IPS-NIHi11 (cell line): ENCODE measurements at regions not wholly inside any gene's neighbourhood (a gene's known extent, or its start where the extent isn't known, plus 50 kb on each side); places are given as distances from the start of the nearest gene placed in this dataset.
"Not testable (repeated sequence)": the region's sequence is repeated elsewhere in the genome, so short reads cannot be mapped to it uniquely, and the experiment has no call there.

Source experiments
- DNase-seq: peaks from one replicate; pipeline ENCODE4 v3.0.0; 2012; ENCODE audit warnings: mixed read lengths, low spot score

DNA sequence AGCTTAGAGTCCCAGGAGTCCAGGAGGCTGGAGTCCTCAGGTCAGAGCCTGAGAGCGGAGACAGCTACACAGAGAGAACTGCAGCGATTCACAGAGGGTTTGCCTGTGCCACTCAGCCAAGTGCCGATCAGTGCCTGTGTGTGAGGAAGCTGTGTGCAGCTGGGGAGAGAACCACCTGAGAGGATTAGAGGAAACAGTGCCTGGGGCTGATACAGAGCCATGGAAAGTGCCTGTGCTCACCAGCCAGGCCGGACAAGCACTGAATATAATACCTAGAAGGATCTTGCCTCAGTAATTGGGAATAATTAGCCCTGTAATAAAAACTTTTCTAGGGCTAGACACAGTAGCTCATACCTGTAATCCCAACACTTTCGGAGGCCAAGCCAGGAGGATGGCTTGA lies 134.7 kb downstream of the ARHGAP11B start:
- not testable (repeated sequence) for DNase-seq

GRCh38 chr15:30761365-30761764 lies 135.4 kb downstream of the ARHGAP11B start:
- not testable (repeated sequence) for DNase-seq

DNA sequence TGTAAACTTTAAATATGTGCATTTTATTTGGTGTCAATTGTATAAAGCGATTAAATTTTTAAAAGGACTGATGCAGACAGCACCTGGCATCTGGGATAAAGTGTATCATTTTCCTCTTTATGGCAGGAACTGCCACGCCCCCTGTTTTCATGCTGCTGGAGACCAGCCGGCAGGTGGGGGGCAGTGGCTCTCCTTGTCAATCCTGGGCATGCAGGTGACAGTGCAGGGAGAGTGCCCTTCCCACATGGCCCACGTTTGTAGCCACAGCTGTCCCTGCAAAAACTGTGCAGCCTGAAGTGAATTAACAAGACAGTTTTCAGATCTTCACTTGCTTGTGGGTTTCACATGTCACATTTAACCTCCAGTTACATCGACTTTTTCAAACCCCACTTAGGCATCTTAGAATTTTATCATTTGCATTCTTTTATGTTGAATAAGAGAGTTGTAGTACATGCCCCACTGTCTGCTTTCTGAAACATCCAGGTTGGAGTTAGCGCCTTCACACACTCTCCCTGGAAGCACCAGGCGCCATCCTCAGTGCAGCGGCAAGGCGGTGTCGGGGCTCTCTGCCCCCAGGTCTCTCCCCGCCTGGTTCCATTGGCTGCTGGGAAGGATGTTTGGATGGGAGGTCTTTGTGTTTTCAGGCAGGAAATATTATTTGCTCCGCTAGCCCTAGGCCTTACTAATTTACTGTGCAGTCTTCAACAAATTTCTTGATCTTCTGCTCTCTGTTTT lies 134.2 kb upstream of the FAN1 start:
- not testable (repeated sequence) for DNase-seq

GRCh38 chr15:30770759-30771158 lies 133.0 kb upstream of the FAN1 start:
- DNase-seq: no peak

DNA sequence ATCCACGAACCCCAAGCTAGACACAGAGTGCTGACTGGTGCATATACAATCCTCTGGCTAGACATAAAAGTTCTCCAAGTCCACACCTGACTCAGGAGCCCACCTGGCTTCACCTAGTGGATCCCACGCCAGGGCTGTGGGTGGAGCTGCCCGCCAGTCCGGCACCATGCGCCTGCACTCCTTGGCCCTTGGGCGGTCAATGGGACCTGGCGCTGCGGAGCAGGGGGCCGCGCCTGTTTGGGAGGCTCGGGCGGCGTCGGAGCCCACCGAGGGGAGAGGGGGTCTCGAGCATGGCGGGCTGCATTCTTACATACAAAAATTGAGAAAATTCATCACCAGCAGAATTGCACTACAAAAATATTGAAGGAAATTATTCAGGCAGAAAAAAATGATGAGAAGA lies 120.7 kb upstream of the FAN1 start:
- DNase-seq: no peak

DNA sequence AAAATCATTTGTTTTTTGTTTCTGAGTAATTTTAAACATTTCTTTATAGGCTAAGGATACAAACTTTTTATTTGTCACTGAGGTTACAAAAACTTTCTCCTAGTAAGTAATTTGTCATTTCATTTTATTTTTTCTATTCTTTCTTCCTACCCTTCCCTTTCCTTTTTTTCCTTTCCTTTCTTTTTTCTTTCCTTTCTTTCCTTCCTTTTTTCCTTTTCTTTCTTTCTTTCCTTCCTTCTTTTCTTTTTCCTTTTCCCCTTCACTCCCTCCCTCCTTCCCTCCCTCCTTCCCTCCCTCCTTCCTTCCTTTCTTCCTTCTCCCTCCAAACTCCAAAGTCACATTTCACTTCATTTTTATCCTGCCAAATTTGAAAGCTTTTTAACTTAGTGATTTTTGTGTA lies 115.1 kb upstream of the FAN1 start:
- no peak for DNase-seq

GRCh38 chr15:30791239-30792175 lies 112.2 kb upstream of the FAN1 start:
- peak; percentile 52 for DNase-seq

DNA sequence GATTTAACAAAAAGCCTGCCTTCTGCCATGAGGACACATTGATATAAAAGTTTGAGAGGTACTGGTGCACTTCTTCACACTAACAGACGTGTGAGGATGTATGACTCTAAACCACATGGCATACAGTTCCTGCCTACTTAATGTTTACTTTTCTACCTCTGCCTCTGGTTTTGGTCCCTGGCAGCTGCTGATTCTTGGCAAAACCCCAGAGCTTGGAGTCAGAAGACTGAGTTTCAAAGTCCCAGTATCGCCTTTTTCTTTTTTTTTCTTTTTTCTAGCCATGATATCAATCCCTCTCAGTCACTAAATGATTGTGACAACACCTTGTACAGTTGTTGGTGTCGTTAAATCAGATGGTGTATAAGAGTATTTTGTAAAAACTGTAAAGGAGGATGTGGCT lies 110.9 kb upstream of the FAN1 start:
- not testable (repeated sequence) for DNase-seq

DNA sequence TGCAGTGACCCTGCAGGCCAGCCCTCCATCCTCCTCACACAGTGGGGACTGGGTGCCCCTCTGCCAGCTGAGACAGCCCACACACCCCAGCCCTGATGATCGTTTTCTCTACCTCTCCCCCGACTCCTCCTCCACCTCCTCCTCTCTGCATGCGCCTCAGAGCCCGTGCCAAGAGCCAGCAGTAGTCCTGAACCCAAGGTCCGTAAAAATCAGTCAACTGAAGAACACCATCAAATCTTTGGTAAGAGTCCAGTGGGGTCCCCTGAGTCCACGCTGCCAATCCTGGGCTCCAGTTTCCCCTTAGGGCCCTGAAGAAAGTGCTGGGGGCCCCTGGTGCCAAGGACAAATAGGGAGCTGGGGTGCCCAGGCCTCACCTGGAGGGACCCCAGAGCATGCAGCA lies 109.3 kb upstream of the FAN1 start:
- no peak for DNase-seq

DNA sequence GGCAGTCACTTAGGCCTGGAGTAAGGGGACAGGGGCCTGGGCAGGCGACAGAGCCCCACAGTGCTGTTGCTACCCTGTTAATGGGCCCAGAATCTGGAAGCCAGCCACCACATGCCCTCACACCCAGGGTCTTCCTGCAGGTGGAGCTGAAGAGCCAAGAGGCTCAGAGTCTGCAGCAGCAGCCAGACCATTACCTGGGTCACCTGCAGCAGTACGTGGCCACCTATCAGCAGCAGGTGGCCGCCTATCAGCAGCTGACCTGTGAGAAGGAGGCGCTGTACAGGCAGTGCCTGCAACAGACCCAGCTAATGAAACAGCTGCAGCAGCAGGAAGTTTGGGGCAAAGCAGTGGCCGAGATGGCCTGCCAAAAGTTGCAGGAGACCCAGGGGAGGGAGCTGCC lies 104.2 kb upstream of the FAN1 start:
- DNase-seq: peak; percentile 14

DNA sequence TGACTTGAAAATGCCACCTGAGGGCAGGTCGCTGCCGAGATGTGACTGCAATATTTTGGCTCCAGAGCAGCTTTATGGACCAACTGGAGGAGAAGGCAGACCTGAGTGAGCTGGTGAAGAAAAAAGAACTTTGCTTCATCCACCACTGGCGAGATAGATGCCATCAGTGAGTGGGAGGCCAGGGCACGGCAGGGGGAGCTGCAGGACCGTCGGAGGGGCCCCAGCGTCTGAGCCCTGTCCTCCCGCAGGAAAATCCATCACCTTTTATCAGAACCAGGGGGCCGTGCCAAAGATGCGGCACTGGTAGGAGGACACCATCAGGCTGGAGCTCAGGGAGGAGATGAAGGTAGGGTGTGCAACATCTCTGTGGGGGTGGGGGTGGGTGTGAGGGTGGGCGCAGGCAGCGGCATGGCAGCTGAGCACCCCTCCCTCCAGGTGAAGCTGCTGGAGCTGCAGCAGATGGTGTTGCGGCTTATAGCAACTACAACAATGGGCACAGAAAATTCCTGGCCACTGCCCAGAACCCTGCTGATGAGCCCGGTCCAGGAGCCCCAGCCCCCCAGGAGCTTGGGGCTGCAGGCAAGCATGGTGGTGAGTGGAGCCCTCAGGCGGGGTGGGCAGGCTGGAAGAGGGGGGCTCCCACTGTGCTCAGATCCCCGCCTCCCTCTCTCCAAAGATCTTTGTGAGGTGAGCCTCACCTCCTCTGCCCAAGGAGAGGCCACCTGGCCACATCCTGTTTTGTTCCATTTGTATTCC lies 102.4 kb upstream of the FAN1 start:
- DNase-seq: not testable (repeated sequence)

- not testable (repeated sequence) for DNase-seq
Observed at GRCh38 chr15:30802001-30802400, 101.7 kb upstream of the FAN1 start.

GRCh38 chr15:30803703-30804102 lies 100.0 kb upstream of the FAN1 start:
- DNase-seq: not testable (repeated sequence)

DNA sequence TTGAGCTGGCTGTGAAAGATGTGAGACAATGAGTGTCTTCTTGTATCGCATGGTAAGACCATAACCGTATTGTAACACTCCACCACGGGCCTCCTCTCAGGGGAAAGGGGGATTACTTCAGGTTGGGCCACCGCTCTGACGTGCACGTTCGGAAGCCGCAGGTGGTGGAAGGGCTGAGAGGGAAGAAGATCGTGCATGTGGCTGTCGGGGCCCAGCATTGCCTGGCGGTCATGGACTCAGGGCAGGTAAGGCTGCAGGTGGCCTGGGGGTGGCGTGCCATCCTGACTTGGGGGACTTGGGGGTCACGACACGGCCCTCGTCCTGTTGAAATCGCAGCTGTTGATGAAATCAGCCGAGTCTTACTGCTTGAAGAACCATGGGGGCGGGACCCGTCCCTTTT lies 87.3 kb upstream of the FAN1 start:
- no peak for DNase-seq

GRCh38 chr15:30823068-30823813 lies 80.5 kb upstream of the FAN1 start:
- DNase-seq: not testable (repeated sequence)

DNA sequence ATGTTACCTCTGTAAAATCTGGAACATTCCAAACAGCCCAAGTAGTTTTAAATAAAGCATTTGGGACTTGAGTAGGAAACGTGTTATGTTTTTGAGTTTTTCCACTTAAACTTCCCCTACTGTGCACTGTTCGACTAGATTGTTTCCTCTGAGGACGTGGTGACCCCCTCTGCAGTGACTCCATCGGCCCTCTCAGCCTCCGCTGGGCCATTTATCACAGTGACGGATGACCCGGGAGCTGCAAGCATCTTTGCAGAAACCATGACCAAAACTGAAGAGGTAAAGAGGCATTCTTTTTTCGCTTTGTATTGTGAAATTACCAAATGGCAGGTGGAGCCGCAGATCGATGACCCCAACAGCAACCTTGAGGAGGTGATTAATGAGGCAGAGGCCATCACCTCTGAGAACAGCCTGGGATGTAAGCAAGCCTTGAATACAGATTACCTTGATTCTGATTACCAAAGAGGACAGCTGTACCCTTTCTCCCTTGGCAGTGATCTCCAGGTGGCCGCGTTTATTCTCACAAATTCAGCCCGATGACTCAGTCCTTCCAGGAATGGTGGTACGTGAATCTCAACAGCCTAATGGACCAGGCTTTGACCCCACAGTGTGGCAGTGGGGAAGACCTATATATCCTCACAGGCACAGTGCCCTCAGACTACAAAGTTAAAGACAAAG lies 79.1 kb upstream of the FAN1 start:
- DNase-seq: no peak

DNA sequence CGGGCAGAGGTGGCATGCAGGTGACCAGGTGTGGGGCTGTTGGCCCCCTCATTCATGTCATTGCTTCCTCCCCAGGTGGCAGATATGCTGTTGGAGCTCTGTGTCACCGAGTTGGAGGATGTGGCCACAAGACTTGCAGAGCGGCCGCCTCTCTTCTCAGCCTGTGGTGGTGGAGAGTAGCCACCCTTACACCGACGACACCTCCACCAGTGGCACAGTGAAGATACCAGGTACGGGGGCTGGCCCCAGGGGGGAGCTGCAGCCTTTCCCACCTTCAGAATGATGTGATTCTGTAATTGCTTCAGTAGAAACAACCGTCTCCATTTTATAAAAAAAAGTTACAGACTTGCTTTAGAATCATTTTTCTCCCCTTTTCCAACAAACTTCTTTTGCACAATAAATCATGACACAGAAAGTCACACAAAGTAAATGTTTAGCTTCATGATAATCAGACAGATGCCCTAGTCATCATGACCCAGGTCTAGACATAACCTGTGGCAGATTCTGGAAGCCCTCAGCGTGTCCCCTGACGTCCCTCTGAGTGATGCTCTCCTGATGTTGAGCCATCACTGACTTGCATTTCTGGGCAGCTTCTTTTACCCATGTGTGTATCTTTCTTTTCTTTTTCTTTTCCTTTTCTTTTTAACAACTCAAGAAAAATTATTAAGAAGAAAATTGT lies 76.0 kb upstream of the FAN1 start:
- DNase-seq: no peak

GRCh38 chr15:30828304-30828639 lies 75.4 kb upstream of the FAN1 start:
- DNase-seq: peak; percentile 37

DNA sequence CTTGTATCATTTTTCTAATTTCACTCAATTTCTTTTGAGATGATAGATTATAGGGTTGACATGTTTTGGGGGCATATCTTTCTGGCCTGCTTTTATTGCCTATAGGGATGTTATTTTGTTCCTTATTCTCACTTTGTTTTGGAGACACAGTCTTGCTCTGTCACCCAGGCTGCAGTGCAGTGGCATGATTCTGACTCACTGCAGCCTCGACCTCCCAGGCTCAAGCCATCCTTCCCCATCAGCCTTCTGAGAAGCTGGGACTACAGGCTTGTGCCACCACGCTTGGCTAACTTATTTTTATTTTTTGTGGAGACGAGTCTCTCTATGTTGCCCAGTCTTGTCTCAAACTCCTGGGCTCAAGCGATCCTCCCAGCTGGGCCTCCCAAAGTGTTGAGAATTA lies 72.8 kb upstream of the FAN1 start:
- DNase-seq: no peak

GRCh38 chr15:30833379-30833778 lies 70.3 kb upstream of the FAN1 start:
- DNase-seq: not testable (repeated sequence)

DNA sequence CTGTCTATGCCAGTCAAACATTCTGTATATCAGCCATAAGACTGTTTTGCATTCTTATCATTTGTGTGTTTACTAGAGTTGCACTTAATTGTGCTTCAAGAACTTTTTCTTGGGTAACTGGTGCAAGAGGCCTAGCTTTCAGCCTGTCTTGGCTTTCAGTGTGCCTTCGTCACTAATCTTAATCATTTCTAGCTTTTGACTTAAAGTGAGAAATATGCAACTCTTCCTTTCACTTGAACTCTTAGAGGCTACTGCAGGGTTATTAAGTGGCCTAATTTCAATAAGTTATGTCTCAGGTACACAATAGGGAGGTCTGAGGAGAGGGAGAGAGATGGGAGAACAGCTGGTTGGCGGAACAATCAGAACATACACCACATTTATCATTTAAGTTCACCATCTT lies 62.1 kb upstream of the FAN1 start:
- DNase-seq: not testable (repeated sequence)
